ENCODE measurements at regions not wholly inside any gene's neighbourhood (a gene's known extent, or its start where the extent isn't known, plus 50 kb on each side); places are given as distances from the start of the nearest gene placed in this dataset.
"Not testable (repeated sequence)": the region's sequence is repeated elsewhere in the genome, so short reads cannot be mapped to it uniquely, and the experiment has no call there.

DNA sequence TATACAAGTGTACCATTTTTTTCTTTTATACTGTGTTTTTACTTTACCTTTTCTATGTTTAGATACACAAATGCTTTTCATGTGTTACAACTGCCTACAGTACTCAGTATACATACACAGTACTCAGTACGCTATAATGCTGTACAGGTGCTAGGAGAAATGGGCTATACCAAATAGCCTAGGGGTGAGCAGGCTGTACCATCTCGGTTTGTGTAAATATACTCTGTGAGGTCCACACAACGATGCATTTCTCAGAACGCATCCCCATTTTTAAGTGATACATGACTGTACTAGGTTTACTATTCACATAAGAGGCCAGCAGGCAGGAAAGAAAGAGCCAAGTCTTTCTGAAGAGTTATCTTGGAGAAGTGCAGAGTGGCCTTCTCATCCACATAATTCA lies 426.4 kb upstream of the MTPN start:
- no peak for DNase-seq

DNA sequence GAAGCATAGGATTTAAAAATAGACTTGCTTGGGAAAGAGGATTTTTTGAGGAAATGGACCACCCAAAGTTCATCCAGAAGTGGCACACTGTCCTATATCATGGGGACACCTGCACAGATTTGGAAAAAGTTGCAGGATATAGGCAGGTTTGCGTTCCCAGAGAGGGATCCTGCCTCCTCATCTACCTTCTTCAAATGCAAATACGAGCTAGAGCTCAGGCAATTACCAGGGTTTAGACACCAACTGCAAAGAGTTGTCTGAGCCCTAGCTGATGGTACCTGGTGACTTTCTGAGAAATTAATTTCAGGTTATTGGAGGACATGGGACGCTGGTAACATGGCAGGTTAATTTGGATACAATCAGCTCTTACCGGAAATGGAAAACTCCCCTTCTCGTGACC lies 423.7 kb upstream of the MTPN start:
- DNase-seq: no peak

DNA sequence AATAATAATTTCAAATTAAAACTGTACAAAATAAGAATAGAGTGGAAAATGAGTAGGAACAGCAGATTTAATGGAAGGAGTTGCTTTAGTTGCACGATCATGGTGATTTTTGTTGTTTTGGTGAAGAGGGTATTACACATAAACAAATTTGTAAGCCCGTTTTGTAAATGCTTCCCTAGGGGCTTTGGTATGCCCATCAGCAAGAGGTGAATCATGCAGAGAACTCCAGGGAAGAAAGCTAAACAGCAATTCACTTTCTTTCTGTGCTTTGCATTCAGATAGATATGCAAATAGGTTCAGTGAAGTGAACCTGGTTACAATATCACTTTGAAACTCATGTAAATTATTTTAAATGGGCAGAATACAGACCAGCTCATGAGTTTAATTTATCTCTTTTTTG lies 422.2 kb upstream of the MTPN start:
- DNase-seq: no peak

DNA sequence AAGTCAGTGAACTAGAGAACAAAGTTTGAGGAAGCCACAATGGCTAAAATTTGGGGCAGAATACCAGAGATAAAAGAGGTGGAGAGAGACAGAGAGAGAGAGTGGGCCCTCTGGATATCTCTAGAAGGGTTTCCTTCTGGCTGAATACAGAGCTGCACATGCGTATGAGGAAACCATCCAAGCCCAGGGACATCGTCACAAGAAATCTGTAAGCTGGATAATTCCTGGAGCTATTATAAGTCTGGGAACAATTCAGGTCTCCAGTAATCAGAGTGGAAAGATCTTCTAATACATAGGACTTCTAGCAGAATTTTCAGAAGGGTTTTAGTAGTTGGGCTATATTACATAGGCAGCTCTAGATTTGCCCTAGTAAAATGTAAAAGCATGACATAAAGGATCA lies 415.7 kb upstream of the MTPN start:
- DNase-seq: no peak

DNA sequence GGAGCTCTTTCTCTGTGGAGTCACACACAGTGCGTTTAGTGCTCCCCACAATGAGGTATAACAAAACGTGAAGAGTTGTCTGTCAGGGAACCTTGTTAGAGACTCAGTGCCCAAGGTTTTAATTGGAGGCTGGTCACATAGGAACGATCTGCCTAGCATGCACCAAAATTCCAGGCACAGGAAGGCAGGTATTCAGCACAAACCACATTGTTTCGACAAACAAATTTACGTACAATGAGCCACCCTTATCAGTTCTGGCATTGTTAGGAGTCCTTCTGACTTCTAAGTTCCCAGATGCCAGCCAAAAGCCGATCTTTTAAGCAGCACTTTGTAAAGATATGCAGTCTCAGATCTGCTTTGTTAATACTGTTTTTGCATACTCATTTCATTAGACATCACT lies 414.2 kb upstream of the MTPN start:
- no peak for DNase-seq

GRCh38 chr7:136389933-136390332 lies 412.8 kb upstream of the MTPN start:
- no peak for DNase-seq

DNA sequence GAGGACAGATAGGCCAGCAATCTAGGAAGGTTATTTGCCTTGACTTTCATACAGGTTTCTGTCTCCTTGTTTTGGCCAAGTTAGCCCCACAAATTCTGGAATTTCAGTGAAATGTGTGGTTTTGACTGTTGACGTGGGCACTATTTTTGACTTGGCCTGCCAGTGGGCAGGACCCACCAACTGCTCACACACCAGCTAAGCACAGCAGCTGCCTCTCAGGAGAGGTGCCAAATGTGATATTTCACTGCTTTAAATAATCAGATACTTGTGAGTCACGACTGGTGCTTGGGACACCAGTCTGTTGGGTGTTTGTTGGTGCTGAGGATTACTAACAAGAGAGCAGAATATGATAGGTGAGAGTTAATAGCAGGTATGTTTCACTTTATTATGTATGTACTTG lies 409.7 kb upstream of the MTPN start:
- DNase-seq: no peak

GRCh38 chr7:136371409-136371808 lies 394.2 kb upstream of the MTPN start:
- not testable (repeated sequence) for DNase-seq

- DNase-seq: no peak
These were observed 393.0 kb upstream of the MTPN start for GRCh38 chr7:136370137-136370536.

GRCh38 chr7:136369225-136369624 lies 392.1 kb upstream of the MTPN start:
- no peak for DNase-seq

GRCh38 chr7:136359333-136359903 lies 382.3 kb upstream of the MTPN start:
- no peak for DNase-seq

- DNase-seq: no peak
These were observed 376.1 kb upstream of the MTPN start for GRCh38 chr7:136353287-136353686.

- DNase-seq: no peak
These were observed 371.5 kb upstream of the MTPN start for GRCh38 chr7:136348542-136349192.

DNA sequence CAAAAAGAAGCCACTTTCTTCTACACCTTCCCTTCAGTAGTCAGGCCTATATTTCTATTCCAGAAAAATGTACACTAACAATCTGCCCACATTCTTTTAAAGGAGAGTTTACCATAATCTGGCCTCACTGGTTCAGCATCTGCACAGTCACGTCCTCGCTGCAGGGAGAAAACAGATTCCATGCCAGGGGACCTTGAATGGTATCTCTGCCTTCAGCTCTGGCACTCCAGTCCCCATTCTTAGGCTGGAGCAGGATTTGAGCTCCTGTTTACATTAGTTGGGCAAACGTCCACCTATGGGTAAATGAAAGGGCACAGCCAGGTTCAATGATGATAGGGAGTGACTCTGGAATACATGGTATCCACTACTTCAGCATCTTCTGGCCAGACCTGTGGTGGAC lies 371.0 kb upstream of the MTPN start:
- no peak for DNase-seq

GRCh38 chr7:136347488-136347887 lies 370.3 kb upstream of the MTPN start:
- DNase-seq: no peak

DNA sequence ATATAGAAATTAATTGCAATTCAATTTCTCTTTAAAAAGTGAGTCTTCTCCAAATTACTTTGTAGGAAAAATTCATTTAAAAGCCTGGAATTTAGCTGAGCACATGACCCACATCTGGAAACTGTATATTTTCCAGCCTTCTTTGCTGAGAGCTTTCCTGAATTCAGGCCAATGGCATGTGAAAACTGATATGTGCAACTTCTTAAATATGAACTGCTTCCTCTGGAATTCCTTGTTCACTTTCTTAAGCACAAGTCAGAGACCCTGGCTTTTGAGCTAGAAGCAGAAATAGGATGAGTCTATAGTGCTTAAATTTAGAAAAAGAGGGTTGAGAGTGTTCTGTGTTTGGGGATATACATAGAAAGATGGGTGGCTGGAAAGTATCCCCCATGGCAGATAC lies 365.1 kb upstream of the MTPN start:
- DNase-seq: no peak

GRCh38 chr7:136339464-136339863 lies 362.3 kb upstream of the MTPN start:
- DNase-seq: no peak

- DNase-seq: no peak
These were observed 359.8 kb upstream of the MTPN start for GRCh38 chr7:136336932-136337331.

- no peak for DNase-seq
These were observed 356.5 kb upstream of the MTPN start for GRCh38 chr7:136333636-136334035.

- no peak for DNase-seq
These were observed 349.0 kb upstream of the MTPN start for GRCh38 chr7:136326045-136326609.

- DNase-seq: no peak
These were observed 348.4 kb upstream of the MTPN start for GRCh38 chr7:136325578-136325977.

- no peak for DNase-seq
These were observed 347.9 kb upstream of the MTPN start for GRCh38 chr7:136325027-136325426.

DNA sequence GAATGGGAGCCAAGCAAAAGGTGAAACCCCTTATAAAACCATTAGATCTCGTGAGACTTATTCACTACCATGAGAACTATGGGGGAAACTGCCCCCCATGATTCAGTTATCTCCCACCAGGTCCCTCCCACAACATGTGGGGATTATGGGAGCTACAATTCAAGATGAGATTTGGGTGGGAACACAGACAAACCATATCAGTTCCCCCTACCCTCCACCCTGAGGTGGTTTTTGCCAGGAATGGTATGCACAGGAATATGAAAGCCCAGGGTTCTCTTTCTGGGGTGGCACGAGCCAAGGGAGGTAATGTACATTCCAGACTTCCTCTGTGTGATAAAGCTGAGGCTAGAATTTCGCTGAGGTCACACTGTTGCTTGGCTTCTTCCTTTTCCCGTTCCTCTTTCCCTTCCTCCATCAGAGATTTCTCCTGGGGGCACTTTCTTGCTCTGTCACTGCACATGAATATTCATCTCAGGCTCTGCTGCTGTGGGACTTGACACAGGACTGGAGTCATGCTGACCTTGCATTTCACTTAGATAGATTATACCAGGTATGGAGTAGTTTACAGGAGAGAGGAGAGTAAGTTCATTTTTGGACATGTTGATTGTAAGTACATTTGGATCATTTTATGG lies 347.0 kb upstream of the MTPN start:
- DNase-seq: no peak

- DNase-seq: no peak
These were observed 335.4 kb upstream of the MTPN start for GRCh38 chr7:136312592-136312991.

Measured in activated CD4-positive, CD25-positive, alpha-beta regulatory T cell treated with anti-CD3 and anti-CD28 coated beads, Interleukin-2, amount 50 U/mL, for 72 hours (primary cell).